GM19463 (cell line): ENCODE measurements at regions not wholly inside any gene's neighbourhood (a gene's known extent, or its start where the extent isn't known, plus 50 kb on each side); places are given as distances from the start of the nearest gene placed in this dataset.

ENCODE experiments used
- ATAC-seq: cut with Tn5 transposase; IDR thresholded peaks from one replicate; pipeline ENCODE4 v1.9.1; 2021; ENCODE audit warnings: mild to moderate bottlenecking, moderate library complexity; ENCODE audit not compliant: unreplicated experiment

DNA sequence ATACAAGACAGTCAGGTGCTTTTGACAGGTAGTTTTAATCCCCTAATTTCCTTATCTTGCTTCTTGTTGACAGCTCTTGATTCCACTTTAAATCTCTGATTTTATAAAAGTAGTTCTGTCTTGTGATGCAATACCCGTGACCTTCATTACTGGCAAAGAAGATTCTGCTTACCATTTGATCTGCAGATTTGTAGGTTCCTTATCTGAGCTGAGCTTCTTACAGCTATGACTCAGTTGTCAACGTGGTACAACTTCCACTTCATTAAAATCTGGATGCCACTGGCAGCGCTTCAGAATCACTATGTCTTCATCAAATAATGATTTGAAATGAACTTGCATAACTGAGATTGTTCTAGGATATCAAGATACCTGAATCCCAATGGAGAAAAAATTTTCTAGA is 543.6 kb upstream of the B3GALT2 start:
- ATAC-seq = no peak

DNA sequence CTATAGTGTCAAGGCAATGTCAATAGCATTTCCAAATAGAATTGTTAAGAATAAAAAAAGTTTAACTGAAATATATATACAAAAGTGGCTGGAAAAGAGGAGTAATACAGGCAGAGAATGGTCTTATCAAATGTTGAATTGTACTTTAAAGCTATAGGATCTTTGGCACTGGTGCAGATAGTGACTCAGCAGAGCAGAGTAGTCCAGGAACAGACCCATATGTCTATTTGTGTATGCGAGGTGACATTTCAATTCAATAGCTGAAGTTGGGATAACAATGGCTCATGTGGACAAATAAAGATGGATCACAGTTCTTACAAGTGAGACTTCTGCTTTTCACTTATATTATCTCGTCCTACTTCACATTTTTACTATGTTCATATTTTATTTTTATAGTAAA is 543.0 kb upstream of the B3GALT2 start:
- ATAC-seq = no peak

DNA sequence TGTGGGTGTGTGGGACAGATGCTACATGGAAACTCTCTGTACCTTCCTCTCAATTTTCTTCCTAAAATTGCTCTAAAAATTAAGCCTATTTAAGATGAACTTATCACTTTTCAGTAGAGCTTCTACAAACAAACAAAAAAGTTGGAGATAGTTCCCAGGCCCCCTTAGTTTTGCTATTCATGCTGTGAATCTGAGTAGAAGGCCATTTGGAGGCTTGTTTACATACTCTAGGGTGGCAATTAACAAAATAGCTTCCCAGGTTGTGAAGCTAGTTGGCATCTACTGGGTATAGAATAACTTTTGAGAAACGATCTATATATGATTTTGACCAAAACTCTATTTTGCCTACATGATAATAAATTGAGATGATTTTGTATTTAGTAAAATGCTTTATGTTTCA is 541.4 kb upstream of the B3GALT2 start:
- ATAC-seq = no peak

DNA sequence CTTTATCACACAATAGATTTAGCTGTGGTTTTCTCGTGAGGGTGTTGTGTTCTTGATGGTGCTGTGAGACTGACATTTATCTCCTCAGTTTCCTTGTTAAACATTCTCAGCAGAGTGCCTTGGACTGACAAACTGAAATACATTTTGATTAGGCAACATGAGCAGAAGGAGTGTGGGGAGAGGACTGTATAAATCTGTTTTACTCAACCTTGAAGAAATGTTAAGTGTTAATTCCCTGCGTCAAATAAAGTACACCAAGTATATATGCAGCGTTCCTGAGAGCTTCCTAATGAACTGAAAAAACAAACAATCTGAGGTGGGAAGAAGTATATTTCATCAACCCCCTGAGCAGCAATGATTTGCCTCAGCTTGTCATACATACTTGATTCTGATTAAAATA is 540.3 kb upstream of the B3GALT2 start:
- ATAC-seq = no peak

DNA sequence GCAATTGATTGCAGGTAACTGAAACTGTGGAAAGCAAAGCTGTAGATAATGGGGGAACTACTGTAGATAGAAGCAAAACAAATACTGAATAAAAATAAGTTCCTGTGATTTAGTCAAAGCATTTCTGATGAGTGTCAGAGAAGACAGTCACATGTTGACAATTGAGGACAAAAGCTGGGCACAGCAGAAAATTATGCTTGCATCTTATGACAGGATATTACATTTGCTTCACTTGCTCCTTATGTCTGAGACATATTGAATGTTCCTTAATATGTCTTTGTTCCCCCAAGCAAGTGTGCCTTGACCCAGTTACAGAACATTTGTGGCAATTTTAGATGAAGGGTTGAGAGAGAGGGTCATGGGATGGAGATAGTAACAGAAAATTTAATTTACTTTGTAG is 526.0 kb upstream of the B3GALT2 start:
- no peak for ATAC-seq

DNA sequence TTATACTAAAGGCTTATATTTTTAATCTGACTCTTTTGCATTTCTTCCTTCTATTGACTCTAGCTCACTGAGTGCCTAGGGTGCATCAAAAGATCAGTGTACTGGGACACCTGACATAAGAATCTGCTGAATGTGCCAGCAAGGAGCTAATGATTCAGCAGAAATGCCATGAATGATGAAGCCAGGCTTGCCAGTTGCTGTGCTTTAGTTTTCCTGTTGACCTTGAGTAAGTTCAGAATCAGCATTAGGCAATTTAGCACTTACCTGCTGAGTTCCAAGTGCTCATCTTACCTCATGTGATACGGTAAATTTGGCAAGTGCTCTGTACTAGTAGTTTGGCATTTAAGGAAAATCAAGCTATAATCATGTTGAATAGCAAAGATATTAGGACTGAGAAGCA is 523.2 kb upstream of the B3GALT2 start:
- ATAC-seq = no peak

DNA sequence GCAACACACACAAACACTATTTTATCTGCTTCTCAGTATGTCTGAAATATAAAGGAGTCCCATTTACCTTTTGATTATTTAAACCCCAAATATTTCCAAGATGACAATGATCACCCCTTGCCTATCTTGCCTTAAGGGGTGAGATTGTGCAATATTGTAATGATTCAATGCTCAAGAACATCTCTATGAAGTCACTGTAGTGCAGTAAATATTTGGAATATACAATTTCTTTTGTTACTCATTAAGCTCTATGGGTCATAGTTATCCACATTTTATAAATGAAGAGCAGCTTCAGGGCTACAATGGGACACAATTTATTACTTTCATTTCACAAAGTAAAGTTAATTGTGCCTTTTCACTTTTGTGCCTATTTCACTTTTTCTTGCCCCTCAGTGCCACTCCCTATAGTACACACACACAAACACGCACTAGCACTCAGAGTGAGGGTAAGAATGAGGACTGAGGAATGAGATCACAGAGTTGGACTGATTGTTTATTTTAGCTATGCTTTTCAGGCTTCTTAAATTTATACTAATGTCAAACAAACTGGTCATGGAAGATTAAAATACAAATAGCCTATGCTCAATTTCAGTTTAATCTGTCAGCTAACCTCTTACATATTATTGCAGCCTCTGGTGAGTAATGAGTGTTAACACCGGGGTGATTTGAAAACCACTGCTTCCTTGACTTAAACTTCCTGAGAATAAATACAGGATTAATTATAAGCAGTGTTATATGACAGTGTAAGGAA is 521.0 kb upstream of the B3GALT2 start:
- ATAC-seq = no peak

DNA sequence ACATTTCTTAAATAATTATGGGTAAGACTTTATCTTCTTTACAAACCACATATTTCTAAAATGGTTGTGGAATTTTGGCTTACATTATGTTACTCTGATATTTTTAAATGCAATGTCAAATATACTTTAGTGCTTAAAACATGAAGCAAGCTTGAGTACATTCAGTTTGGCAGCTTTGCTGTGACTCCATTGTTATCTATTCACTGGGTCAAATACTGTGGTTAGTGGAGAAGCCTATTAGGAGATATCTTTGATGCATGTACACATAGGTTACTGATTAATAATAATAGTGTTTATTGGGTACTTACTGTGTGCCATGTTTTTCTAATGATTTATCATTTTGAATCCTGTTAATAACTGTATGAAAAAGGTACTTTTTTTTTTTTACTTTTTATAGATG is 520.4 kb upstream of the B3GALT2 start:
- no peak for ATAC-seq

DNA sequence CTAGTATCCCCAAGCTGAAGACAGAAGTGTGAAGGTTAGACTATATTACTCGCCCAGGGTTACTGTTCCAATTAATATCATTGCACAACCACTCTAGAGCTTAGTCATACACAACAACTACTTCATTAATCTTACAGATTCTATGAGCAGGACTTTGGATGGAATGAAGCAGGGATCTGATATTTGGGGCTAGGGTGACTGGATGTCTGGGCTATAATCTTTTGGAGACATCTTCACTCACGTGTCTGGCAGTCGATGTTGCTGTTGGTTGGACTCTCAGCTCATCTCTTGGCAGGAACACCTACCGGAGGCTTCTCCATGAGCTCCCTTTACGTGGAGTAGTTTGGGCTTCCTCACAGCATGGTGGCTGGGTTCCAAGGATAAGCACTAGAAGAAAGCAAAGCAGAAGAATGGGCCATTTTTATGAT is 519.2 kb upstream of the B3GALT2 start:
- no peak for ATAC-seq

DNA sequence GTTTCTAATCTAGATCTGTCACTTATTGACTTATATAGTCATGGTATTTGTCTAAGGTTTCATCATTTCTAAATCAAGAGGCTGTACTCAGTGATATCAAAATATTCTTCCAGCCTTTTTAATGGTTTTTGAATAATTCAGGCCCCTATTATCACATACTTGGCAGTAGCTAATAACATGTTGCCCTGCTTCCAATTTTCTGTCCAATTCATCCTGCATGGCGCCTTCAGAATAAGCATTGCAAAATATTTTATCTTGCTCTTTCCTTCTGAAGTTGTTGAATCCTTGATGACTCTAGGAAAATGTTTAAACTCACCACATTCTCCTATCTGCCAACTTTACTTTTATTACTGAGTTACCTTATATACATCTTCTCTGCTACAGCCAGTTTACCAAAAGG is 517.2 kb upstream of the B3GALT2 start:
- no peak for ATAC-seq

DNA sequence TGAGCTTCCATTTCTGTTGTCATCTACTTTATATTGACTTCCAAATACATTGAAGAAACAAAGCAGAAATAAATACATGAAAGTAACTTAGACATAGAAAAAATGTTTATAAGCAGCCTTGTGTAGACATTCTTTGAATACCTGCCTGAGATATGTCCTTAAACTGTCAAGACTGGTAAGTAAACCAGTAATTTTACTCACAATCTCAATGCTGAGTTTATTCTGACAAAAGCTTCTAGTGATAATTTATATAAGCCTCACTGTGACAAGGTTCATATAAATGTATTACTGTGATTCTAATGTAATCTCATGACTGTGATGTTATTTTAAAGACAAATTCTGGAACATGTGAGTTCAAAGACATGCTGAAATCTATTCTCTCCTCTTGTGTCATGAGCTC is 516.7 kb upstream of the B3GALT2 start:
- no peak for ATAC-seq

DNA sequence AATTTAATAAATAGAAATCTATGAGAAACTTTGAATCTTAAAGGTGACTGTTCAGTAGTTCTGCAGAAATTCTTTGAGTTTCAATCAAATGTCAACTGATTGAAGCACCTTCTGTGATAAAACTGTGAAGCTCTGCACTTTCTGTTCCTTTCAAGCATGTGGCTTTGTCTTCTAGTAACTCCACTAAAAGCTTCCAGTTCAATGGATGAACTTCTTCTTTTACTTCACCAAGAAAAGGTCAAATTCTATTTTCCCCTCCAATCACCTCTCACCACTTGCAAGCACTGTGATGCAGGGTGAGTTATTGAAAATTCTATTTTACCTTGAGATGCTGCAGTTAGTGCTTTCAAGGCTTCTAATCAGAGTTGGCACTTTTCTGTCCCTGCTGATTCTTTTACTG is 515.3 kb upstream of the B3GALT2 start:
- no peak for ATAC-seq

DNA sequence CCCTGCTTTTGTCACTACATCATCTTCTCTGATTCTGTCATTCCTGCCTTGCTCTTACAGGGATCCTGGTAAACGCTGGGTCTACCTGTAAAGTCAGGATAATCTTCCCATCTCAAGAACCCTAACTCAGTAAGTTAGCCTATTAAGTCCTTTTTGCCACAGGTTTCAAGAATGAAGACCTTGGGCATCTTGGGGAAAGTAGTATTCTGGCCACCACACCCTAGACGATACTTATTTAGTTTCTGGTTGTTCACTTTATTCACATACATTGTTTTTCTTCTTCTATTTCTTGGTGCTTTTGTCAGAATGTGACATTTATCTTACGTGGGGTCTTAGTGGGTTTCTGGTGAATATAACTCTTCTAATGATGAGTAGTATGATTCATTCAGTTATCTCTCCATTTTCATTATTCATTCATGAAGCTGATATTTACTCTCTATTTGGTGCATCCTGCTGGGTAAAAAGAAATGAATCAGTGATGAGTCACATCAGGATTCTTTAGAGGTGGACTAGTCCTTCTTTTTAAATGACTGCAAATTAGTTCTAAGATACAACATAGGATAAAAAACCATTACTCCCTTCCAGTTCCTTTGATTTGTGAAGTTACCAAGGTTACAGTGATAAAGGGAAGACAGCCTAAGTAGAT is 514.4 kb upstream of the B3GALT2 start:
- no peak for ATAC-seq

DNA sequence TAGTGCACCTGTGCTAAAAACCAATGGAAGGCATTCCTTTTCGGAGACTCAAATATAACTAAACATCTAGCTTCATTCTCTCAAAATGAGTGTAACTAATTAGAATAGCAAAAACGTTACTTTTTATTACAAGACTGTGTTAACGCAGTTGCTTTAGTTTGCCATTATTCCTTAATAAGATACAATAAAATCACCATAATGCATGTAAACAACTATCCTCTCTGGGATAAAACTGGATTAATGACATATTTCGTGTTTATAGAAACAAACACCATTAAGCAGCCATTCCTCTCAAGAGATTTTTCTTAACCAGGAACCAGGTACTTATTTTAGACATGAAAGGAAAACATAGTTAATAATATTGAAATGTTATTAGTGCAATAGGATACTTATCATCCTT is 512.8 kb upstream of the B3GALT2 start:
- no peak for ATAC-seq

DNA sequence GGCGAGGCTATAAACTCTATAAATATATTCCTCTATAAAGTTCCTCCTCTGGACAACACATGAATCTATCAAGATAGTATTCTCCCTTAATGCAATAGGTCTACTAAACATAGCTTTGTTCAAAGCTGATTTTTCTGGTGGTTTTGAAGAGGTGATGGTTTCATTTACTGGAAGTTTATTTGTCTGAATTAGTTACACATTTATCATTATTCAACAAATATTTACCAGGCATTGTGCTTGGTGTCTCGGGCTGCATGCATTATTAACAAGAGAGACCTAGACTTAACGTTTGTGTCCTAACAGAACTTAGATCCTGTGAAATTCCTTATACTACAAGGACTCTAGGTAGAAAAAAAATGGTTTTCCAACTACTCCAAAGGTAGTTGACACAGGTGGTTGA is 511.4 kb upstream of the B3GALT2 start:
- ATAC-seq = no peak

DNA sequence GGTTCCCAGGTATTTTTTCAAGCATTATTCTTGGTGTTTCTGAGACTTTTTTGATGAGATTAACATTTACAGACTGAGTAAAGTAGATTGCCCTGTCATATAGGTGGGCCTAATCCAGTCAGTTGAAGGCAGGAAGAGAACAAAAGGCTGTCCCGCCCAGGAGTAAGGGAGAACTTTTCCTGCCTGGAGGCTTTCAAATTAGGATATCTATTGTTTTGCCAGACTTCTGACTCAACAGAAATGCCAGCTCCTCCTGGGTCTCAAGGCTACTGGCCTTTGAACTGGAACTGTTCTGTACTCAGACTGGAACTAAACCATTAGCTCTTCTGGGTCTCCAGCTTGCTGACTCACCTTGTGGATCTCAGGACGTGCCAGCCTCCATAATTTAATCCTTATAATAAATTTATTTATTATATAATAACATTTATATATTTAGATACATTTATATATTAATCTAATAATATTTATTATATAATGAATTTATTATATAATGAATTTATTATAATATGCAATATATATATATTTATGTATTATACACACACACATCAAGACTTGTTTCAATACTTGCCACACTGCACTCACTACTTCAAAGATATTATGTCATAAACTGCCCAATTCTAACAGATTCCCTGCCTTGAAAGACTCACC is 510.8 kb upstream of the B3GALT2 start:
- ATAC-seq = no peak

DNA sequence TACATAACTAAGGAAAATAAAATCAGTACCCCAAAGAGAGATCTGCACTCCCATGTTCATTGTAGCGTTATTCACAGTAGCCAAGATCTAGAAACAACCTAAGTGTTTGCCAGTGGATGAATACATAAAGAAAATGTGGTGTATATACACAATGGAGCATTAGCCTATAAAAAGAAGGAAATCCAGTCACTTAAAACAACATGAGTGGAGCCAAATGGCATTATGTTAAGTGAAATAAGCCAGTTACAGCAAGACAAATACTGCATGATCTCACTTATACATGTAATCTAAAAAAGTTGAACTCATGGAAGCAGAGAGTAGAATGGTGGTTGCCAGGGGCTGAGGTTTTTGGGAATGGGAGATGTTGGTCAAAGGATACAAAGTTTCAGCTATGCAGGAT is 508.3 kb upstream of the B3GALT2 start:
- ATAC-seq = no peak

DNA sequence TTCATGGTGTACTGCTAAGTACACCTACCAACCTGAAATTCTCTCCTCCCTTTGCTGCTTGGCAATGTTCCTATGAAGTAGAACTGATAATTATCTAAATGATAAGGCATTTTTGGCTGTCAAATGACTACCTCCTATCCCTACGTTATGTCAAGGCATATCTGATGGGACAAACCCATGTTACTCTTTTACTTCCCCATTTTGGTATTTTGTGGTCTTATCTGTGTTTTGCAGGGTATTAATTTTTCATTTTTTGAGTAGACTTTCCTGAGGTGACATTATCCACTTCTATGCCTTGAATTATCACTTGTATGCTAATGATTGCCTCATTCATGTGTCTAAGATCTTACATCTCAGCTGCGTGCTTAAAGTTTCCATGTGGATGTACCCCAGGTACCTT is 499.6 kb upstream of the B3GALT2 start:
- ATAC-seq = no peak

DNA sequence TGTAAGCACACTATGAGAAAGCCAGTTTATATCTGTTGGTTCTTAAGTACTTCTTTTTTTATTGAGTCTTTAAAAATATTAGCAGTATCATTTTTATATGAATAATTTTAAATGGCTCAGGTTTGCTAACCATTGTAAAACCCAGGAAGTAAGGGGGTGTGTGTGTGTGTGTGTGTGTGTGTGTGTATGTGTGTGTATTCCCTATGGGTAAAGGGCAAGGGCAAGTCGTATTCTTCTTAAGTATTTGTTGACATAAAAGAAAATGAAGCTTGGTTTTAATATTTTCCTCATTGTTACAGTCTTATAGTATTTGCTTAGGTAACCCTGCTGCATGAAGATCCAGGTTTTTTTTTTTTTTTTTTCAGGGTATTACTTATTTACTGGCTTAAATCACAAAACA is 495.0 kb upstream of the B3GALT2 start:
- no peak for ATAC-seq

DNA sequence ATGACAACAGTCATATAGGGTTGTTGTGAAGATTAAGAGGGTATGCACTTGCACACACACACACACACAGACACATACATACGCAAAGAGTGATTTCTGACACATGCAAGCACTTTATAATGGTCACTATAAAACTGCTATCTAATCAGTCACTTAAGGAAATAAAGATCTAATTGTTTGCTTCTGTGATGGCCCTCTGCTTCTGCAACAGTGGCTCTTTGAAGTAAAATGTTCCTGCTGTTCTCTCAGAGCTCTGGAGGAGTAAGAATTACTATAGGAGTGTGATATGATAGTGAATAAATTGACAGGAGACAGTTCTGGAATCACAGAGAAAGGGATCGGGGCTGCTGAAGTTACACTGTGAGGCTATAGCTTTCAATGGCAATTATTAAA is 494.5 kb upstream of the B3GALT2 start:
- no peak for ATAC-seq

DNA sequence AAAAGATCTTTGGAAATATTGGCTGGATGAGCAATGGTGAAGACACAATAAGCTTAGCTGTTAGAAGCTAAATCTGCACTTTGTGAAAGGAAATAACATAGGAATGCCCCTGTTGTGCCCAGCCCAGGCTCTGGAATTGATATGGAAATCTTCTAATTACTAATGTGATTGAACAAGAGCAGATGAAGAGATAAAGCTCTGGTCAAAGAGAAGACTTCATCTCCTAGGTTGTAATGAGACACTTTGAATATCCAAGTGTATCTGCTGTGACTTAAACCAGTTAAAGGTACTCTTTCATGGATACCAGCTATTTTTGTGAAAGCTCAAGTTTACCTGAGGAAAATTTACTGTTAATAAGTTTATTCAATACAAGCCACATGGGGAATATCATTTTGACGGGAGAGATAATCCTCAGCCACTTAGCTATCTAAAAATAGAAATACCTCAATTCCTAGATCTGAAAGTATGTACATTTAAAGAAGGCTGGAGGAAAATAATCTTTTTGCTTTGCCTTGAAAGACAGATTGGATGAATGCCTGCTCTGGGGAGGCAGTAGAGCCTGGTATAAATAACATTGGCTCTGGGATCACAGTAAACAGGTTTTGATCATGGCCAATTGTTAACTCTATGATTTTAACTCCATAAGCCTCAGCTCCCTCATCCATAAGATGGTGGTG is 494.0 kb upstream of the B3GALT2 start:
- ATAC-seq = no peak

DNA sequence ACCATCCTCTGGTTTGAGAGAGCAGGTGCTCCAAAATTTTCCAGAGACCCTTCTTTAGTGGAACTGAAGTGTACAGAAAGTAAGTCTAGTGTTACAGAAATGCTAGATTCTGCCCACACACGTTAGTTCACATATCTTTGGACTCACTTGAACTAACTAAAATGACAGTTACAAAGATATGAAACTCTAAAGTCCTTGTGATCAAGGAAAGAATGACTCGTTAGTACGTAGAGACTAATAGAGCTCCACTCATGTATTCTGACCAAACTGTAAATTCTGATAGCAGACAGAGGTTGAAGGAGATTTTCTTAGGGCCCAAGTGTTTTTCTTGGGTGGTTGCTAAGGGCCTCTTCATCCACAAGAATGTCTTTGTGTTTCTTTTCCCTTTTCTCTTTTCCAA is 491.5 kb upstream of the B3GALT2 start:
- ATAC-seq = no peak
